CD4-positive, alpha-beta T cell treated with Interleukin-6 for 4 hours (primary cell): ENCODE measurements at regions not wholly inside any gene's neighbourhood (a gene's known extent, or its start where the extent isn't known, plus 50 kb on each side); places are given as distances from the start of the nearest gene placed in this dataset.
A peak's percentile ranks its signal among the peaks of the same experiment; 100 is the strongest.

Source experiments
- DNase-seq: peaks from one replicate; pipeline ENCODE4 v3.0.0-alpha.2; 2020; ENCODE audit warnings: mixed read lengths

DNA sequence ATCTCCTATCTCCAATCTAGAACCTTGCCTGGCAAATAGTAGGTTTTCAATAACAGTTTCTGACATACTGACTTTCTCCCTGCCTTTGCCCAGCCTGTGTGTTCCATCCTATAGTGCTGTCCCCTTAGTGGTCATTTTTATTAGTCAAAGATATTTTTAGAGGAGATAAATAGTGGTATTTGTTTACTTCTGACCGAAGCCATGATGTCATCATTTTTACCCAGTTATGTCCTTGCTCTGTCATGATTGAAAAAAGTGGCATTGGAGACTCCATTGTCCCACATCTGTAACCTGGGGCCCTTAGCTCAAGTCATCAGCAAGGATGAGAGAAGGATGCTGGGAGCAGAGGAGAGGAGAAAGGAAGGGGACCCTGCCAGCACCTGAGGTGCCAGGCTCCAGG lies 80.6 kb upstream of the ATP2B2 start:
- DNase-seq, result no peak

DNA sequence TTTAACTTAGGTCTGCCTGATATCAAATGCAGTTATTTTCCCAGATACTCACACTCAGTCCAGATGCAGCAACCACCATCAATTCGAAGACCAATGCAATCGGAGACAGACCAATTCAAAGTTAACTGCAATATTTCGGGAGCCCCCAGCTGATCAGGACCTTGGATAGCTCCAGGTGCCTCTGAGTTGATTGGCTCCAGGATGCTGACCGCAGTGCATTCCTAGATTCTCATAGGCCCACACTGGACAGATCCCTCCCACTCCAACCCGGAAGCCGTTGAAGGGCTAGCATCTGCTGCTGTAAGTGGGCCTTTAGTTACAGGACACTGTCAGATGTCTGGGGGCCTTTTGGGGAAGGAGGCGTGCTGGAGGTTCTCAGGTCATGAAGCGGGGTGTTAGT lies 89.5 kb upstream of the ATP2B2 start:
- peak; percentile 29 for DNase-seq

DNA sequence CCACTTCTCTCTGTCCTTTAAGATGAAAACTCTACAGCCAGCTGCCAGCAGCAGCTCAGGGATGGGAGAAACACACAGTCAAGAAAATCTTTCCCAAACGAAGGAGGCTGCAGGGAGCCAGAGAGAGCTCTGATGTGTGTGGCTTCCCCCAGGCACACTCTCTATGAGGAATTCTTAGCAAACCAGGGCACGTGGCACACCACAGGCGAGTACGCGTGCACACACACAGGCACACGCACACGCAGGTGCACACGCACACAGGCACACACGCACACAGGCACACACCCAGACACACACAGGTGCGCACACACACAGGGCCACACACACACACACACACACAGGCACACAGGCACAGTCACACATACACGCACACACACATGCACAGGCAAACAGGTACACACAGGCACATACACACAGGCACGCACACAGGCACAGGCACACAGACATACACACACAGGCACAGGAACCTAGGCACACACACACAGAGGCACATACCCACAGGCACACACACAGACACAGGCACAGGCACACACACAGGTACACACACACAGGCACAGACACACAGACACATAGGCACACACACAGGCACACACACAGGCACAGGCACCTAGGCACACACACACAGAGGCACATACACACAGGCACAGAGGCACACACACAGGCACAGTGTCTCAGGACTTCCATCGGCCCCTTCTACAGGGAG lies 91.5 kb upstream of the ATP2B2 start:
- DNase-seq, result no peak

DNA sequence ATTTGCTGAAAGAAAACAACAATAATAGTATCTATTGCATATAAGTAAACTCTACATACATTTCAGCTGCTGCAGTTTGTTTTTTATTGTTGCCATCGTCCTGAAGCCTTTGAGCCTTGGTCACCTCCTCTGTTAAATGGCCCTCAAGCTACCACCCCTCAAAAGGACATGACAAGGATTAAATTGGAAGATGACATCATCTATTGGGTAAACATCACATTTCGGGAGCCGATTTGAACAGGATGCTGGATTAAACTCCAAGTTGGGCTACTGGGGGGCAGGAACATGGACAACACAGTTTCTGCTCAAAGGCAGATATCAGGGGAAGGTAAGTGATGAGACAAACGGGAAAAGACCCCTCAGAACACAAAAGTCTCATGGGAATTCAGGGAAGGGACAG lies 92.3 kb upstream of the ATP2B2 start:
- DNase-seq, result no peak

GRCh38 chr3:10599017-10599416 lies 93.6 kb upstream of the ATP2B2 start:
- no peak for DNase-seq

DNA sequence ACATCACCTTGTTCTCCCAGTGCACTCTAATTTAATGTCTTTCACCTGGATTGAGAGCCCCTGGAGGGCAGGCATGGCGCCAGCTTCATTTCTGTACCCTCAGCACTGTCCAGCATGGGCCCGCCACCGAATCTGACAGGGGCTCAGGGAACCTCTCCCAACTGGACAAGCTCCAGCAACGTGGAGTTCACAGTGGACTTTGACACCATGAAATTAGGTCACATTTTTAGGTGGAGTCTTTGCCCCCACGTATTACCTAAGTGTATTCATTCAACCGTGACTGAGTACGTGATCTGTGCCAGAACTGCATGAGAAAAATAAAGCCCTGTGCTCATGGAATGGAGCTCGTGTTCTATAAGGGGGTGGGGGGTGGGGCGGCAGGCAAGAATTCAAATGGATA lies 94.1 kb upstream of the ATP2B2 start:
- no peak for DNase-seq

DNA sequence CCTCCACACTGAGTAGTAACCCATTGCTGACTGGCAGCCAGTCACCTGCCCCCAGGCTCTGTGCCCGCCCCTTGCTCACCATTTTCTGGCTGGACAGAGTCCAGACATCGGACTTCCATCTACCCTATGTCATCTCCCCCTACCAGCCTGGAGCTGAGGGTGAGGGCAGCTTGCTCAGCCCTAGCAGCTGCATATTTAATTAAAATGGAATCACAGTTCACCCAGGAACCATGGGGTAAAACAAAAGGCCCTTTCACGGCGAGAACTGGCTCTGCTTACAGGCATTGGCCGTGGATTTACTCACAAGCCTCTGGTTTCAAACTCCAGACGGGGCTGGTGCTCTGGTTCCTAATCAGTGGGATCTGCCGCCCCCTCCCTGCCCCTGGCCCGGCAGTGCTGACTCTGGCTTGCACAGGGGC lies 94.9 kb upstream of the ATP2B2 start:
- no peak for DNase-seq

- no peak for DNase-seq
These were observed 95.3 kb upstream of the ATP2B2 start for GRCh38 chr3:10600726-10601125.

DNA sequence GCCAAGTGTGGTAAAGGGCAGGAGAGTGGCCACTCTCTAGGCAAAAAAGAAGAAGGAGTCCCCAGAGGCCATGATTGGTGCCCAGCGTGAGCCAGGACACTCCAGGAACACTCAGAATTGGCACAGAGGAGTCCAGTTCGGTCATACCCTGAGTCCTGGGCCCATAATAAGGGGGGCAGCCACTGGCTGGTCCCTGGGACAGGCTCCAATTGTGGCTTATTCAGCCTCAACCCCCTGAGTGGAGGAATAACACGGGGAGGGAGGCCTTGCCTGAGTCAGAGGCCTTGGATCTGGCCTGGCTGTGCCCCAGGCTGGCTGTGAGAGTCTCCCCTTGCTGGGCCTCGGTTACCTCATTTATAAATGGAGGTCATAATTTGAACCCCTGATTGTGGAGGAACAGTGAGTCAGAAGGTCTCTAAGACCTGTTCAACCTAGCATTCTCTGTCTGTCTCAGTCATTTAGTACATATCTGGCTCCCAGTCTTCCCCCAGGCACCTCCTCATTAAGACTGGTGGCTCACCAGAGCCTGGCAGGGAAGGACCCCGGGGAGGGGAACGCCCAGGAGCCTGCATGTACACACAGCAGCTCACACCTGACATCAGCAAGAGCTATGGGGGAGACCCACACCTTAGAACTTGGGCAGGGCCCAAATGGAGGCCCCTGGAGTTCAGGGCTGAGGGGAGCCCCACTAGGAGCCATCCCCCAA lies 95.9 kb upstream of the ATP2B2 start:
- no peak for DNase-seq

DNA sequence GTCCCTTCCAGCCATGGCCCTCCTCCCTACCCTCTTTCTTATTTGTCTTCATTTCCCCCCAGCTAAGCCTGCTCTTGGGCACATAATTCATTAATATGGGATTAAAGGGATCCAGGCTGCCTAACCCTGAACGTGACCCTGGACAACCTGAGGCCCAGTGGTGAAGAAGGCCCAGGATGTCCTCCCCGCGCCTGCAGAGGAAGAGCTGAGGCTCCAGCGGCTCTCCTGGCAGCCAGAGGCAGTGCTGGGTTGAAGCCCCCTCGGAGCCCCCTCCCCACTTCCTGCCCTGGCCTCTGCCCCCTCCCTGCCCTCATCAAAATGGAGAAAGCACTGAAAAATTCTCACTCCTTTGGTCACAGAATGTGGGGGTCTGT lies 96.5 kb upstream of the ATP2B2 start:
- DNase-seq, result no peak

GRCh38 chr3:10602271-10602670 lies 96.9 kb upstream of the ATP2B2 start:
- no peak for DNase-seq

GRCh38 chr3:10602769-10603768 lies 97.7 kb upstream of the ATP2B2 start:
- DNase-seq, result peak; percentile 67

DNA sequence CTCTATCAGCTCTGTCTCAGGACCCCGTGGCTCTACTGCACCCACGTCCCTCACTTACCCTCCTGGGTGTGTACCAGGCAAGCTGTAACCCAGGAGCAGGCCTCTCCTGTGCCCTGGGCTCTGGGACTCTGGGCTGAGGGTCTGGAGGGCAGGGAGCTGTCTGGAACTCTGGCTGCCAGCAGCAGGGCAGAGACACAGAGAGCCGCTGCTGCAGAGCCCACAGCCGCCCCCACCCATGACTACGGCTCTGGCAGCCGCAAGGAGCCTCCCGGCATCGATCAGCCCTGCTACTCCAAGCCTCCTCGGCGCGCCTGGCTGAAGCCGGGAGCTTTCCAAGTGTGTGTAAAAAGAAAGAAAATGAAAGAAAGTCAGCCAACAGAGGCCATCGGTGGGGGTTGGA lies 103.7 kb upstream of the ATP2B2 start:
- no peak for DNase-seq

DNA sequence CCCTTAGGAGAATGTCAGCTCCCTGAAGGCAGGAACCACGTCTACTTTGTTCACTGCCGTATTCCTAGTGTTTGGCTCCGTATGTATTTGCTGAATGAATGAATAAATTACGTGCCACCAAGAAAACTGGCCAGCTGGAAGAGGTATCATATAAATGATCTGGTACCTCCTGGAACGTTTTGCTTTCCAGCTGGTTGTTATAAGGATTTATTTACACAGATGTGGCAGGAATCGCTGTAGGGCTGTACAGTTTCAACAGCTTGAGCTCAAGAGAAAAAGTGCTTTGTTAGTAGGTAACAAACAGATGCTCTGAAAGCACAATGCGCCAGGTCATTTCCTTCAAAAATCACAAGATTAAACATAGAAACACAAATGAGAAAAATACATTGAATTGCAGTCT lies 108.8 kb upstream of the ATP2B2 start:
- no peak for DNase-seq

- no peak for DNase-seq
These were observed 110.3 kb upstream of the ATP2B2 start for GRCh38 chr3:10615715-10616114.

- no peak for DNase-seq
These were observed 110.9 kb upstream of the ATP2B2 start for GRCh38 chr3:10616321-10616720.

DNA sequence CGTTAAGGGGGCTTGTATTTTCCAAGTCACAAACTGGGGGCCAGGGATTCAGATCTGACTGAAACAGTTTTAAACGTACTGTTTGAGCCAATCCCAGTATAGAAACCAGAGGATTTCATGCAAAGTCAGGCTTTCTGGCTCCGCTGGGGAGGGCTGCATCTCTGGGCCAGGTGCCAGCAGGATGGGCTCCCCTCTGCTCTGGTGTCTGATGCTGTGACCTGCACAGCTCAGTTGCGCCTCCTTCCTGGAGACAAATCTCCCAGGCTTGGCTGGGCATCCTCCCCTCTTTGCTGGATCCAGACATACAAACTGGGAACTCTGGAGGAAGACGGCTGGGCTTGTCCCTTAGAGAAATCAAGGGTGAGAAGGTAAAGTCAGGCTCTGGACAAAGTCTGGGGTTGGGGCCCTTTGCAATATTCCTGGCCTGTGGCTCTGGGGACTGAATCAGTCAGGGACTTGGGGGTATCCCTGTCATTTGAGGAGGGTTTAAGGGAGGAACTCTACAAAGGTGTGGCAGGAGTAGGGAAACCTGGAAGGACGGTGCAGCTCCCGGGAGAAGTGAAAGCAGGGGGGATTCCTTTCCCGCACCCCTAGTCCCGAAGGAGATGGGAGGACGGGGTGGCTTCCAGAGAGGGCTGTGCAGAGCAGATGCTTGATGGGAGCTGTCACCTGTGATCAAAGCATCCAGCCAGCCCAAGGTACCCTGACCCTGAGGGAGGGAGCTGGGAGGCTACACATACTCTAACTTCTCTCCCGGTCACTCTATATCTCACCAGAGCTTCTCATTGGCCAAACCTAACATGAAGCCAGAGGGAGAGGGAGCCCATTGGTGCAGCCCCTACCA lies 114.8 kb upstream of the ATP2B2 start:
- DNase-seq, result no peak

GRCh38 chr3:10620833-10621082 lies 115.4 kb upstream of the ATP2B2 start:
- DNase-seq, result no peak

GRCh38 chr3:10623578-10624275 lies 118.3 kb upstream of the ATP2B2 start:
- no peak for DNase-seq

GRCh38 chr3:10625323-10625722 lies 119.9 kb upstream of the ATP2B2 start:
- DNase-seq, result no peak

DNA sequence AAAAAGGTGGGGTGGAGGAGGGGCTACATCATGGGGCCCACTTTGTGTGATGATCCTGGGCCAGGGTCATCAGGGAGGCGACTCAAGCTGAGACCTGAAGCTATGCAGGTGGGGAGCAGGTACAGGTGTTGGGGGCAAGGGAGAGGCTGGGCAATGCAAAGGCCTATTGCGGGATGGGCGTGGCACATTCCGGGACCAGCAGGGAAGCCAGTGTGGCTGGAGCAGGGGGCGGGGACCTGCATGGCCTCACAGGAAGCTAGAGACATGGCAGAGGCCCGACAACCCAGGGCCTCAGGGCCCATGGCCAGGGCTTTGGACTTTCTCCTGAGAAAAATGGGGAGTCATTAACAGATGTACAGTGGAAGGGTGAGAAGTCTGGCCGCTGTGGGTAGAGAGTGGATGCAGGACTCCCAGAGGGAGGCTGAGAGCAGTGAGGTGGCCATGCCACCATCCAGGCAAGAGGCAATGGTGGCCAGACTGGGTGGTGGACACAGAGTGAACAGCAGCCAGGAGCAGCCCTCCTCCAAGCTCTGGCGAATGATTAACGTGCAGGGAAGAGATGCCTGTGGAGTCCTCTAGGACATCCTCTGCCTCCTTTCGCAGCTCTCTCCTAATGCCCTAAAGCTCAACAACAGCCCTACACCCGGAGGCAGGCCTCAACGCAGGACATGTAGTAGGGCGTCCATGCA lies 122.6 kb upstream of the ATP2B2 start:
- no peak for DNase-seq
